Body of pancreas (tissue), 4 donors: ENCODE measurements at regions not wholly inside any gene's neighbourhood (a gene's known extent, or its start where the extent isn't known, plus 50 kb on each side); places are given as distances from the start of the nearest gene placed in this dataset.

Experiments
- CTCF ChIP-seq, 7 experiments: fragments of 450-650 bp in 4 of 7; fragments of 200-600 bp in 3 of 7; sonication (generic) in 3 of 7; IDR thresholded peaks; one replicate each; pipeline ENCODE4 v1.5.1; 2016 to 2019; ENCODE audit warnings: antibody characterized with exemption in 7 of 7
- POLR2A ChIP-seq, 3 donors: fragments of 450-650 bp; IDR thresholded peaks; one replicate each; pipeline ENCODE4 v1.6.1; 2016; ENCODE audit warnings: antibody characterized with exemption in 3 of 3, mild to moderate bottlenecking in 2 of 3

- TF ChIP-seq CTCF (IDR thresholded peaks at IDR 0.05): no peak
- TF ChIP-seq POLR2A (IDR thresholded peaks at IDR 0.05): no peak
Observed at GRCh38 chr18:78900938-78901909, 78.4 kb upstream of the SALL3 start.
